Middle frontal gyrus (tissue), 1 donor: ENCODE measurements at regions not wholly inside any gene's neighbourhood (a gene's known extent, or its start where the extent isn't known, plus 50 kb on each side); places are given as distances from the start of the nearest gene placed in this dataset.
A peak's percentile ranks its signal among the peaks of the same experiment; 100 is the strongest.
"Not testable (repeated sequence)": the region's sequence is repeated elsewhere in the genome, so short reads cannot be mapped to it uniquely, and the experiment has no call there.

Experiments used
- DNase-seq: peaks from one replicate; pipeline ENCODE4 v3.0.0-alpha.2; 2015; ENCODE audit warnings: low spot score; ENCODE audit errors: extremely low spot score

DNA sequence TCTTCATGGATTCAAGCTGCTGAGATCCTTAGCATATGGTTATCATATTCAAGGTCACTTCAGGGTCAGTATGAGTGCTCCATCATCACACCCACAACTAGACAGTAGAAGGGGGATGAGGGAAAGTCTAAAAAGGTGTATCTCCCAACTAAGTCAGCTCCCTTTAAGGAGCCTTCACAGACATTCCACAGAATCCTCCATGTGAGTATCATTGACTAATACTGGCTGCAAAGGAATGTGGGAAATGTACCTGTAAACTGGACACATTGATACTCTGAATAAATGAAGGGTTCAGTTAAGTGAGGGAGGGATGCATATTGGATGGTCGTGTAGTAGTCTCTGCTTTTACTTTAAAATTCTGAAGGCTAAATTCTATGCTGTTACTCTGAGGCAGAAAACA, 330.7 kb downstream of the LRRC70 start:
- no peak for DNase-seq

DNA sequence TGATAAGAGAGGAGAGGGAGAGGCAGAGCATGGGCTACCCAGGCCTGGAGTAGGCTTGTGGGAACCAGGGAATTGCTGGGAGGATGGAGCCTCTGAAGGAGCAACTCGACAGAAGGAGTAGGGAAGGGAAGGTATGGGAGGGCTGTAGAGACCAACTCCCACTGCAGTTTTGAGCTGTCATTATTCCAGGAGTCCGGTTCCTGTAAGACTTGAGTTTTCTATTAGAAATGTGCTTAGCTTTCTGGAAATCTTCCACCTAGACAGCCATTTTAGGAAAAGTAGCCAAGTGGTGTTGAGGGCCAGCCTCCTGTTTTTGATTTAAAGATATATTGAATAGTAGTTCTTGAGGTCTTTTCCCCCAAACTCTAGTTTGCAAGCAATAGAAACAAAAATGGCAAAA, 323.5 kb downstream of the LRRC70 start:
- DNase-seq = no peak

DNA sequence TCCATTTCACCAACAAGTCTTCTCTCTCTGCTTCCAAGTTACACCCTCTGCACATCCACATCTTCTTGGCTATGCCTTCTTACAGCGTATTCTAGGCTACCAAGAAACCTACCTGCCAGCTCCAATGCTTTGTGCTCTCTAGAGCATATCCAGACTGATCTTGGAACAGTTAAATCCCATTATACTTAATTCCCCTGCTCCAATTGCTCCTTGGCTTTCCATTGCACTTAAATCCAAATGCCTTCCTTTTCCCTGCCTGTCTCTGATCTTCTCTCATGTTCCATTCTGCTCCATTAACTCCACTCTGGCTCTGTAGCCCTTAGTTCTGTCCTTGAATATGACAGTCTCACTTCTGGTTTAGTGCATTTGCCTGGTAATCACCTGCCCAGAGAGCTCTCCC, 322.4 kb downstream of the LRRC70 start:
- DNase-seq = no peak

DNA sequence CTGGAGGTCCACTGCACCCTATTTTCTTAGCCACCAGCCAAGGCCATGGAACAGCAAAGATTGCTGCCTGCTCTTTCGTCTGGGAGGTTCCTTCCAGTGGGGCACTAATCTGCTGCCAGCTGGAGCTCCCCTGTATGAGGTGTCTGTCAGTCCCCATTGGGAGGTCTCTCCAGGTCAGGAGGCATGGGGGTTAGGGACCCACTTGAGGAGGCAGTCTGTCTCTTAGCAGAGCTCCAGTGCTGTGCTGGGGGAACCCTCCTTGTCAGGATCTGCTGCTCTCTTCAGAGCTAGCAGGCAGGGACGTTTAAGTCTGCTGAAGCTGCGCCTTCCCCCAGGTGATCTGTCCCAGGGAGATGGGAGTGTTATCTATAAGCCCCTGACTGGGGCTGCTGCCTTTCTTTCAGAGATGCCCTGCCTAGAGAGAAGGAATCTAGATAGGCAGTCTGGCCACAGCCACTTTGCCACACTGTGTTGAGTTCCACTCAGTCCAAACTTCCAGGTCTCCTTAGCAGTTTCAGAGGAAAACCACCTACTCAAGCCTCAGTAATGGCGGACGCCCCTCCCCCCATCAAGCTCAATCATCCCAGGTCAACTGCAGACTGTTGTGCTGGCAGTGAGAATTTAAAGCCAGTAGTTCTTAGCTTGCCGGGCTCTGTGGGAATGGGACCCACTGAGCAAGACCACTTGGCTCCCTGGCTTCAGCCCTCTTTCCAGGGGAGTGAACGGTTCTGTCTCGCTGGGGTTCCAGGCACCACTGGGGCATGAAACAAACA, 317.7 kb downstream of the LRRC70 start:
- no peak for DNase-seq

DNA sequence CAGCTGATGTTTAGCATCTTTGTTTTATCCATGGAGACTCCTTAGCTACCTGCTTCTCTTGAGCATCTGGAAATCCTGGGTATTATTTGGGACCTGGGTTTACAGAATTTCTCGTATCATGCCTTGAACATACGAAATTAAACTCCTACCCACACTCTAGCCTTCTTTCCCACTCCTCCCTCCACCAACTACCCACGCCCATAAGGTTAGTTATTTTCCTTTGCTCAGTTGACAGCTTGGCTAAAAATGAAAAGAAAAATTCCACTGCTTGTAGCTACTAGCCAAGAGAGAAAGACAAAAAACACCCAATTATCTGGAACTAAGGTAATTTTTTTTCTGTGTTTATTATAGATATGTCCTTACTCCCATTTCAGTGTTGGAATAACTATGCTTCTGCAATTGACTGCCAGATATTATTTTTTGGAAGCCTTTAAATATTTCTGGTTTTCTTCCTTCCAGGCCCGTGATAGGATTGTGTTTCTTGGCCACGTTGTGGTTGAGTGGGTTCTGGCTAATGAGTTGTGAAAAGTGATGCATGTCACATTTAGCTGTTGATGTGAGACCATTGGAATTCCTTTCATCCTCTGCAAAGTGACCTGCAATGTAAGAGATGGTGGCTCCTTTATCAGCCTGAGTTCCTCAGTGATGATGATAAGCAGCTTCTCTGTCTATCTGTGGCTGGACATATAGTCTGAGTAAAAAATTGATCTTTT, 308.1 kb downstream of the LRRC70 start:
- peak; percentile 15 for DNase-seq

DNA sequence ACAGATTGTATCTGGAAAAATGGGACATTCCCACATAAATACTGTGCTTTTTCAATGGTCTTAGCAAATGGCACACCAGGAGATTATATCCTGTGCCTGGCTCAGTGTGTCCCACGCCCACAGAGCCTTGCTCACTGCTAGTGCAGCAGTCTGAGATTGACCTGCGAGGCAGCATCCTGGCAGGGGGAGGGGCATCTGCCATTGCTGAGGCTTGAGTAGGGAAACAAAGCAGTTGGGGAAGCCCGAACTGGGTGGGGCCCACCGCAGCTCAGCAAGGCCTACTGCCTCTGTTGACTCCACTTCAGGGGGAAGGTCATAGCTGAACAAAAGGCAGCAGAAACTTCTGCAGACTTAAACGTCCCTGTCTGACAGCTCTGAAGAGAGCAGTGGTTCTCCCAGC, 258.7 kb downstream of the LRRC70 start:
- not testable (repeated sequence) for DNase-seq

DNA sequence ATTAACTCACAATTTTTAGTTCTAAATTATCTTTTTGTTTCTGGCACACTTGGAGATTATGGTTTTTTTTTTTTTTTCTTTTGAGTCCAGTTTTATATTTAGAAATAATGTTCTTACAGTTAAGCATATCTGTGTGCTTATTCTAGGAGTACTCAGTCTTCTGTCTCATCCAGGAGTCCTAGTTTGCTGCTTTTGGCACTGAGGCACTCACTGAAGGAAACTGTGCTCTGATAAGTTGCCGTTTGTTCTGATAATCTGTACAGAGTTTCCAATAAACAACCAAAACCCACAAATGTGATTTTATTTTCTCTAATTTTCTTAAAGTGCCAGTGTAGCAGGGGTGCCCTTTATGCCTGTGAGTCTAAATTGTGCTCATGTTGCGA, 251.0 kb downstream of the LRRC70 start:
- no peak for DNase-seq

DNA sequence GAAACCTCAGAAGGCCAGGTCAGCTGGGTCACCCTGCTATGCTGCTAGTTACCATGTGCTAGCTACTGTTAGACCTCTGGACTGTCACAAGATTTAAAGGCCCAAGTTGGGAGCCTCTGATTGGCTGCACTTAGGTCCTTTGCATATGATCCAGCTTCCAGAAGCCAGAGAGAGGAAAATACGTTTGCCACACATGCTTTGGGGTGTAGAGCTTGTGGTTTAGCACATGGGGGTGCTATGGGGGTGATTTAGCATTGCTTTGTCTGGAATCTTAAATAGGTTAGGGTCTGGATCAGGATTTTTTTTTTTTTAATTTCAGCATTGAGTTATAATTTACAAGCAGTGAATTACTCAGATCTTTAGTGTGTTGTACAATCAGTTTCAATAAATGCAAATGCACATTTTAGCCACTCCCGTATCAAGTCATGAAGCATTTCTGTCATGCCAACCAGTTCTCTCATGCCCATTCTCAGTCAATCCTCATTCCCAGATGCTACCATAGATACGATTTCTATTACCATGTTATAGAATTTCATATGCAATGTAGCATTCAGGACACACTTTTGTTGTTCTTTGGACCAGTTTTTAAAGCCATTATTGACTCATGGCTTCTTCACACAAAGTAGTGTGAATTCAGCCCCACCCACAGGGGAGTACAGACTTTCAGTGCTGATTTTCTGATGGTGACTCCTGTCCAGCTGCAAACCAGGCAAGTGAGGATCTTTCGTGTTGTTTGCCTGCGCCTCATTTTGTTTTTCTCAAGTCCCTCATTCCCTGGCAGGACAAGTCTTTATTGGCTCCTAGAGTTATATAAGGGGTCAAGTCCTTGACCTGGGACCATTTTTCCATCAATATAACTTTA, 250.4 kb downstream of the LRRC70 start:
- DNase-seq = no peak

DNA sequence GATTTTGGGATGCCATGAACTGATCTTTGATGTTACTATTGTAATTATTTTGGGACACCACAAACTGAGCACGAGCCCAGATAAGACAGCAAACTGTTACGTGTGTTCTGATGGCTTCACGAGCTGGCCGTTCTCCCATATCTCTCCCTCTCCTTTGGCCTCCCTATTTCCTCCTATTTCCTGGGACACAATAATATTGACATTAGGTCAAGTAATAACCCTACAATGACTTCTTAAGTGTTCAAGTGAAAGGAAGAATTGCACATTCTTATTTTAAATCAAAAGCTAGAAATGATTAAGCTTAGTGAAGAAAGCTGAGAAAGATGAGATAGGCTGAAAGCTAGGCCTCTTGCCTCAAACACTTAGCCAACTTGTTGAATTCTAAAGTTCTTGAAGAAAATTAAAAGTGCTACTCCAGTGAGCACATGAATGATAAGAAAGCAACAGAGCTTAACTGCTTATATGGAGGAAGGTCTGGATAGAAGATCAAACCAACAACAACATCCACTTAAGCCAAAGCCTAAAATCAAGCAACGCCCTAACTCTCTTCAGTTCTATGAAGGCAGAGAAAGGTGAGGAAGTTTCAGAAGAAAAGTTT, 247.1 kb downstream of the LRRC70 start:
- no peak for DNase-seq

DNA sequence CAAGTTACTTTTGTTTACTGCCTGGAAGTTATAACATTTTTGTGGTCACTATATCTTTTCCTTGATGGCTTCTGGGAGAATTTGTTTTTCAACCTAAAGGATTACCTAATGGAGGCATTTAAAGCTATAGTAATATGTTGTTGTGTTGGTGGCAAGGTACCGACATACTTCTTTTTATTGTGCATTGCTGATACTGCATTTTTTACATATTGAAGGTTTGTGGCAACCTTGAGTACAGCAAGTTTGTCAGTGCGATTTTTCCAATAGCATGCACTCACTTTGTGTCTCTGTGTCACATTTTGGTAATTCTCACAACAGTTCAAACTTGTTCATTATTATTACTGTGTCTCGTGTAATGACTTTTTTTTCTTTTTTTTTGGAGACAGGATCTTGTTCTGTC, 246.3 kb downstream of the LRRC70 start:
- no peak for DNase-seq

DNA sequence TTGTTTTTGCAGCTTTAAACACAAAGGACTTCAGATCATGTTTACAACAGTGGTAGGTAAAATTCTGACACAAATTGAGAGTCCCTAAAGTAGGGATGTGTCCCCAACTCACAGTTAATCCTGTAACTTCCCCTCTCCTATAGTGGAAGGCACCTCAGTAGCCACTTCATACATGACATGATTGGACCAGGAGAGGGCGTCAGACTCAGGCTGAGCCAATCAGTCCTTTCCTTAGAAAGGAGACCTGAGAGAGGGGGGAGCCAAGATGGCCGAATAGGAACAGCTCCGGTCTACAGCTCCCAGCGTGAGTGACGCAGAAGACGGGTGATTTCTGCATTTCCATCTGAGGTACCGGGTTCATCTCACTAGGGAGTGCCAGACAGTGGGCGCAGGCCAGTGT, 238.4 kb downstream of the LRRC70 start:
- DNase-seq = not testable (repeated sequence)

DNA sequence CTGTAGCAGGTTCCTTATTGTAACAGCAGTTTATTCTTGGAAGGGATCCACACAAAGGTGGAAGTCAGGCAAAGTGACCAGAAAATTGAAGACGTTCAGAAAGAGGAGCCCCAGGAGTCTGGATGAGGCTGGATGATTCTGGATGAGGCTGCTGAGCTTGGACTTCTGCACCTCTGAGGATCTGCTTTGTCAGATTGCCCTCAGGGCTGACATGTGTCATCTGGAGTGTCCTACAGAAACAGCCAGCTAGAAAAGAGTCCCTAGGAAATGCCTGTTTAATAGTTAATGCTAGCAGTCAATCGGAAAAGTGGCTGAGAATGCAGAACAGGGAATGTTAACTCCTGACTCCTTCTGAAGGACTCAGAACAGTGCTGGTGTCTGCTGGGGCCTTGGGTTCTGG, 236.4 kb downstream of the LRRC70 start:
- no peak for DNase-seq

DNA sequence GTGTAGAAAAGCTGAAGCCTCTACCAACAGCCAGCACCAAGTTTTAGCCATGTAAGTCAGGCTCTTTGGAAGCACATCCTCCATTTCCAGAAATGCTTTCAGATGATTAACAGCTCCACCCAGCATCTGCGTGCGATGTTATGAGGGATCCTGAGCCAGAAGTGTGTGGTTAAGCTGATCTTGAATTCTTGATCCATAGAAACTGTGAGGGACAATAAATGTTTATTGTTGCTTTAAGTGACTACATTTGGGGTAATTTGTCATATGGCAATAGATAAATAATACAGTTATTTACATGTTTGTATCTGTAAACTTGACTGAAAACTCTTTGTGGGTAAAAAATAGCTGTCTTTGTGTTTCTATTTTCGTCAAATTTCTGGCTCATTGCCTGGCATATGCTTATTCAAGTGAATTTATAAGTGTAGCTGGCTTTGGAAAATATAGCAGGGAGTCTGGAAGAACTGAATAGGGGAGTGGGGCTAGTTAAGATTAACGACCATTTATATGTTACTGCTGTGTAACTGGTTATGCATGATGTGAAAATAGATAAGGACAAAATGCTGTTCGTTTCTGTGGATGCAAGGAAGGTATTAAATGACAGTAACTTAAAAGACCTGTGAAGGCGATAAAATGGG, 234.1 kb downstream of the LRRC70 start:
- no peak for DNase-seq

DNA sequence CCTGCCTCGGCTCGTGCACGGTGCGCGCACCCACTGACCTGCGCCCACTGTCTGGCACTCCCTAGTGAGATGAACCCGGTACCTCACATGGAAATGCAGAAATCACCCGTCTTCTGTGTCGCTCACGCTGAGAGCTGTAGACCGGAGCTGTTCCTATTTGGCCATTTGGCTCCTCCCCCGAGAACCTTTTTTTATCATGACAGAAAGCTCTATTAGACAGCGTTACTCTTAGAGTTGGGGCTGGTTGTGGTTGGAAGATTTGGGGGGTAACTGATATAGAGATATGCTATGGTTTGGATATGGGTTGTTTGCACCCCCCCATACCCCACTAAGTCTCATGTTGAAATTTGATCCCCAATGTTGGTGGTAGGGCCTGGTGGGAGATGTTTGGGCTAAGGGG, 226.2 kb downstream of the LRRC70 start:
- DNase-seq = not testable (repeated sequence)

DNA sequence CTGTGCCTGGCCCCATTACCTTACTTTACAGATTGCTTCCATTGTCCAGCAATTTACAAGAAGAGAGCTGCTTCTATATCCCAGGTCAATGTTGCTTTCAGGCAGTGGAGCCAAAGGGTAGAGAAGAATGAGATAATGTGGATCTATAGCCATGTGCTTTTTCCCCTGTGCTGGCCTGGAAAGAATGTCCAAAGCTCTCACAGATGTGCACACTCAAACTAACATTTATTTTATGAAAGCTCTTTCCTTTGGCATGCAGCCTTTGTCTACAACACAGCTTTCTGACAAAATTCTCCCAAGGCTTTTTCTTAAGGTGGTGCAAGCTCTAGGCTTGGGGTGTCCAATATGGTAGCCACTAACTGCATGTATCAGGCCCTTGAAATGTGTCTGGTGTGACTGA, 217.3 kb downstream of the LRRC70 start:
- no peak for DNase-seq

DNA sequence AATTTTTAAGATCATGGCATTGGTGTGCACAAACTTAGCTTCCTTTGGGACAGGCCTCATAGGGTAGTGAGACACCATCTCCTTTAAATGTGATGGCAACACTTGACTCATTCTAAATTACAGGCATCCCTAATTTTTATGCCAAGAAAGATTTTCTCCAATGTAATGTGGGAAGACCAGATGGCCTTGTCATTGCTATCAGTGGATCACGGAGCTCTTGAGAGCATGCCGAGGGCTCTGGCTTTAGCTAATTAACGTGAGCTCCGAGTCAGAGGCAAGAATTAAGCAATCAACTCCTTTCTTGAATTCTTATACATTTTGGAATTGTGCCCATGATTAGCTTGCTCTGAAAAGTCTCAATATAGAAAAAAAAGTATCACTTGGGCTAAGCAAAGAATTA, 215.8 kb downstream of the LRRC70 start:
- DNase-seq = no peak

DNA sequence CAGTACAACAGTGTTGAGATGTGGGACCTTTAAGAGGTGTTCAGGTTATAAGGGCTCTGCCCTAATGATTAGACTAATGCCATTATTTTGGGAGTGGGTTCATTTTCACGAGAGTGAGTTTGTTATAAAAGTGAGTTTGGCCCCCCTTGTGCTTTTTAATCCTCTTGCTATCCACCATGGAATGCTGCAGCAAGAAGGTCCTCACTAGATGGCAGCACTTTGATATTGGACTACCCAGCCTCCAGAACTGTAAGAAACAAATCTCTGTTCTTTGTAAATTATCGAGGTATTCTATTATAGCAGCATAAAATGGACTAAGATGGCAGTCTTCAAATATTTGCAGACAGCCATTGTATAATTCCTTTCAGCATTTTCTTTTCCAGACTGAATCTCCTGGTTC, 212.4 kb downstream of the LRRC70 start:
- DNase-seq = no peak

DNA sequence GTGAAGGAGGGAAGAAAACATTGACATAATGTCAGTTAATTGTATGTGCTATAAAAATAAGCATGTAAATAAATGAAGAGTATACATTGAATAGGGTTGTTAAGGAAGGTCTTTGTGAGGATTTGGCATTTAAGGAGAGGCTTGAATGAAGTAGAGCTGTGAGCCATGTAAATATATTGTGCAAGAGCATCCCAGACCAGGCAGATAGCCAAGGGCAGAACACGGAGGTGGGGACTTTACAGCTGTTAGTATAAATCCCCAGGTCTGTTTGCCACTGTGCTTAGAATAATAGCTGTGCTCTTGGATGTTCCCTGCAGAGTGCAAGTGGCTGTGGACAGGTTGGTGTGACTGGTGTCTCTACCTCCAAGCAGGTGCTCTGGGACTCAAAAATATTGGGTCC, 211.7 kb downstream of the LRRC70 start:
- DNase-seq = no peak

DNA sequence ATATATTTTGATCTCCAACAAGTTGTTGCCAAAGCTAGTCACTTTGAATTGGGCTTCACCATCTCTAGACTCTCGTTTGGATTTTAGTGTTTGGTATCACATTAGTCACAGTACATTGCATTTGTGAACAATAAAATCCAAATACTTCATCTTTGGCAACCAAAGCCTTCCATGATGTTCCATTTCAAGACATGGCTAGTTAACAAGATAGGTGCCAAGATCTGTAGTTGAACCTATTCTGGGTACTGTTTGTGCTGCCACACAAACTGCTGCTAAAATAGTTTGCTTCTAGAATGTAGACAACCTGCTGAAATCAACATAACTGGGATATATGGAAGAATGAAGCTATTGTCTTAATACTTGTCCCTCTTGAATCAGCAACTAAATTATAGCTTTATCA, 207.5 kb downstream of the LRRC70 start:
- no peak for DNase-seq

DNA sequence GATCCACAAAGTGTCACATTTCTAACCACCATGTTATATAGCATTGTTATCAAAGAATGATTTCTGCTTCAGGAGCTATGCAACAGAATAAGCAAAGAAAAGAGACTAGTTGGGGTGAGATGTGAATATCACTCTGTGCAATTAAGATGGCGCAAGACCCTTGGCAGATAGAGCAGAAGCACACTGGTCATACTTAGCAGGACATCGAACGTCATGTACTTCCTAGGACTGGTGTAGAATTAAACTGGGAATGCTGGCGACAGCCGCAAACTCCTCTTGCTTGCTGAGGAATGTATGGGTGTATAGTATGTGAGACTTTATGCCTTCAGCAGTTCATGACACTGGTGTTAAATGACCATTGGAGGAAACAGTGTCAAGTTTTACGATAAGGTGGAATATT, 207.0 kb downstream of the LRRC70 start:
- DNase-seq = no peak

DNA sequence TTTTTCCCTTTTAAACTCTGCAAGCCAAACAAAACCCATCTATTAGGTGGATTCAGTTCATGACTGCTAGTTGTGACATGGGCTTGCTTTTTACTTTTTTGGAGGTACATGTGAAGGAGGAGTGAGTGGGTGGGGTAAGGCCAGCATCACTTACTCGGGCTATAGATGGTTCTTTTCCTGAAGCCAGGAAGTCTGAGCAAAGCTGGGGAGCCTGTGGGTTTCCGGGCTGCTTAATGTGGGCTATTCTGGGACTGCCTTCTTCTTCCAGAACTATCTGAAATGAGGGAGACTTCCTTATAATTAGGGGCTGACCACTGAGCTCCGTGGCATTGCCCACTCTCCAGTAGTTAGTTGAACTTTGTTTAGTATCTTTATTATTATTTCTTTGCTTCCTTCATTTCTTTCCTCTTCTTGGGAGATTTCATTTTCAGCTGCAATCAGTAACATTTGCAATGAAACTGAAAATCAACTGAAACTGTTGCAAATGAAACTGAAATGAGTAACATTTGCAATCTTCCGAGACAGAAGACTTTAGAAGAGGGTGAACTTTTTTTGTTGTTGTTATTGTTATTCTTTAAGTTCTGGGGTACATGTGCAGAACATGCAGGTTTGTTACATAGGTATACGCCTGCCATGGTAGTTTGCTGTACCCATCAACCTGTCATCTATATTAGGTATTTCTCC, 204.9 kb downstream of the LRRC70 start:
- DNase-seq = no peak
